KMS-11 (cell line): ENCODE measurements at regions not wholly inside any gene's neighbourhood (a gene's known extent, or its start where the extent isn't known, plus 50 kb on each side); places are given as distances from the start of the nearest gene placed in this dataset.
A peak's percentile ranks its signal among the peaks of the same experiment; 100 is the strongest.

ENCODE experiments used
- H2AFZ ChIP-seq: fragments of 200-600 bp; sonication (generic); 2 replicates; pipeline ENCODE4 v1.6.1; 2016; ENCODE audit warnings: antibody characterized with exemption, mixed run types, low read depth
- H3K27ac ChIP-seq: fragments of 200-600 bp; sonication (generic); 2 replicates; pipeline ENCODE4 v1.6.1; 2016; ENCODE audit warnings: mild to moderate bottlenecking, mixed run types
- H3K27me3 ChIP-seq: fragments of 200-600 bp; sonication (generic); 2 replicates; pipeline ENCODE4 v1.6.1; 2017; ENCODE audit warnings: mild to moderate bottlenecking, low read depth, mixed run types, moderate library complexity; ENCODE audit not compliant: insufficient read depth
- H3K36me3 ChIP-seq: fragments of 200-600 bp; sonication (generic); 2 replicates; pipeline ENCODE4 v1.6.1; 2017; ENCODE audit warnings: mild to moderate bottlenecking, mixed run types; ENCODE audit not compliant: insufficient read depth
- H3K4me1 ChIP-seq: fragments of 200-600 bp; sonication (generic); 2 replicates; pipeline ENCODE4 v1.6.1; 2016; ENCODE audit warnings: mild to moderate bottlenecking, low read depth, mixed run types; ENCODE audit not compliant: poor library complexity, severe bottlenecking
- H3K4me2 ChIP-seq: fragments of 200-600 bp; sonication (generic); 2 replicates; pipeline ENCODE4 v1.7.0; 2016; ENCODE audit warnings: mild to moderate bottlenecking, mixed run types
- H3K4me3 ChIP-seq: fragments of 200-600 bp; sonication (generic); IDR thresholded peaks from 2 replicates; pipeline ENCODE4 v1.6.1; 2017; ENCODE audit warnings: low read depth, low read length, mixed read lengths; ENCODE audit not compliant: insufficient read depth
- H3K79me2 ChIP-seq: fragments of 200-600 bp; sonication (generic); 2 replicates; pipeline ENCODE4 v1.6.1; 2016; ENCODE audit warnings: low read depth, mixed run types; ENCODE audit not compliant: insufficient read depth
- H3K9ac ChIP-seq: fragments of 200-600 bp; sonication (generic); 2 replicates; pipeline ENCODE4 v1.6.1; 2016; ENCODE audit warnings: mild to moderate bottlenecking, mixed run types
- H4K20me1 ChIP-seq: fragments of 200-600 bp; sonication (generic); 2 replicates; pipeline ENCODE4 v1.6.1; 2016; ENCODE audit warnings: mild to moderate bottlenecking, mixed run types; ENCODE audit not compliant: insufficient read depth
- TF ChIP-seq, protein P1 (sequence below): fragments of 200-600 bp; sonication (generic); conservative IDR thresholded peaks from 2 replicates; pipeline ENCODE4 v1.6.1; 2017; ENCODE audit warnings: low read depth, mild to moderate bottlenecking, antibody characterized with exemption, low read length, moderate library complexity, mixed read lengths

DNA sequence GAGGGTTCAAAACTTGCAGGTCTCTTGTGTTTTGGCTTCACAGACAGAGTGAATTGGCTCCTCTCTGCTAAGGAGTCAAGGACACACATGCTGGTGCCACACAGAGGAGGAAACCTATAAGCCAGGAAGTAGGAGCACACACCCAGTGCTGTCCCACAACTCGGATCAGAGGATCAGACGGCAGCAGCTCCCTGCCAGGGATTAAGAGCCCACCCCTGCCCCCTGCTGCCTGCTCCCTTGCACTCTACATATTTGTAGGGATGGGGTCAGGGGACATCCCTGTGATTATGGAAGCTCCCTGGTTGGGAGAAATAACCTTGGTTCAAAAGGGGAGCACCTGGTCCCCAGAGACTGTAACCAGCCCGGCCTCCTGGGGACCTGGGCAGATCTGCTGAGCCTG is 77.5 kb upstream of the CLDN10 start:
- Histone ChIP-seq H3K9ac (no peak overlapping the region), H4K20me1 (no peaks in the 10 kb centered on the region), H3K4me1 (peaks cover 16% of the 10 kb centered on the region), H3K27ac (no peak overlapping the region), H3K27me3 (no peaks in the 10 kb centered on the region), H3K4me2 (no peak overlapping the region), H2AFZ (no peak overlapping the region), H3K79me2 (no peaks in the 10 kb centered on the region), H3K36me3 (no peaks in the 10 kb centered on the region), H3K4me3 (no peak overlapping the region)
- TF ChIP-seq, protein P1, sequence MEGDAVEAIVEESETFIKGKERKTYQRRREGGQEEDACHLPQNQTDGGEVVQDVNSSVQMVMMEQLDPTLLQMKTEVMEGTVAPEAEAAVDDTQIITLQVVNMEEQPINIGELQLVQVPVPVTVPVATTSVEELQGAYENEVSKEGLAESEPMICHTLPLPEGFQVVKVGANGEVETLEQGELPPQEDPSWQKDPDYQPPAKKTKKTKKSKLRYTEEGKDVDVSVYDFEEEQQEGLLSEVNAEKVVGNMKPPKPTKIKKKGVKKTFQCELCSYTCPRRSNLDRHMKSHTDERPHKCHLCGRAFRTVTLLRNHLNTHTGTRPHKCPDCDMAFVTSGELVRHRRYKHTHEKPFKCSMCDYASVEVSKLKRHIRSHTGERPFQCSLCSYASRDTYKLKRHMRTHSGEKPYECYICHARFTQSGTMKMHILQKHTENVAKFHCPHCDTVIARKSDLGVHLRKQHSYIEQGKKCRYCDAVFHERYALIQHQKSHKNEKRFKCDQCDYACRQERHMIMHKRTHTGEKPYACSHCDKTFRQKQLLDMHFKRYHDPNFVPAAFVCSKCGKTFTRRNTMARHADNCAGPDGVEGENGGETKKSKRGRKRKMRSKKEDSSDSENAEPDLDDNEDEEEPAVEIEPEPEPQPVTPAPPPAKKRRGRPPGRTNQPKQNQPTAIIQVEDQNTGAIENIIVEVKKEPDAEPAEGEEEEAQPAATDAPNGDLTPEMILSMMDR: no peak

DNA sequence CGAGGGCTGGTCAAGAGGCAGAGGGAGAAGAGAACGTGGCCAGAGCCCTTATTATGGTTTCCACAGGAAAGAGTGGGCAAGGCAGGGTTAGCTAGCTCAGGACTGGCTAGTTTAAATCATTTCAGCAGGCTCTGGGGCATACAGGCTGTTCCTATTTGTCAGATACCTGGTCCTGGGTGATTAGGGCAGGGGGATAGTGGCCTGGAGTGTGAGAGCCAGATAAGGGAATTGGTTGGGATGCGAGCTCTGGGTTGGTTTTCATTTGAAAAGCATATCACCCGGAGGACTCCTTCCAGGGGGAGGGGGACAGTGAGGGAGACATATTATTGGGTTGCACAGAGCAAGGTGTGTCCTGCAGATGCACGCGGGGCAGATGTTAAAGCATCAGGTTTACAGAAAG is 75.3 kb upstream of the CLDN10 start:
- H3K36me3 ChIP-seq: no peaks in the 10 kb centered on the region
- TF ChIP-seq, protein P1: no peak
- H3K9ac ChIP-seq: no peak overlapping the region
- no peak overlapping the region for H3K4me3 ChIP-seq
- no peaks in the 10 kb centered on the region for H3K79me2 ChIP-seq
- no peak overlapping the region for H2AFZ ChIP-seq
- no peaks in the 10 kb centered on the region for H4K20me1 ChIP-seq
- H3K27me3 ChIP-seq: no peaks in the 10 kb centered on the region
- no peak overlapping the region for H3K27ac ChIP-seq
- H3K4me1 ChIP-seq: peaks cover 23% of the 10 kb centered on the region
- no peak overlapping the region for H3K4me2 ChIP-seq

DNA sequence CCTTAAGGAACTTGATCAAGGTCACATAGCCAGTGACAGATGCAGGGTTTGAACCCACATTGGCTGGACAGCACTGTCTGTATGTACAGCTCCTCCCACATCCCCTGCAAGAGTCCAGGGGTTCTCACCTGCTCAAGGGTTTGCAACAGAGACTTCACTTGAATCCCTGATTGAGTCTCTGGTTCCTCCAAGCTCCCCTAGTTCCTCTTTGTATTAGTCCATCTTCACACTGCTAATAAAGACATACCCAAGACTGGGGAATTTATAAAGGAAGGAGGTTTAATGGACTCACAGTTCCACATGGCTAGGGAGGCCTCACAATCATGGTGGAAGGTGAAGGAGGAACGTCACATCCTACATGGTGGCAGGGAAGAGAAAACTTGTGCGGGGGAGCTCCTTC is 72.8 kb upstream of the CLDN10 start:
- Histone ChIP-seq H3K9ac (no peak overlapping the region), H3K27me3 (no peaks in the 10 kb centered on the region), H3K27ac (no peak overlapping the region), H3K36me3 (no peaks in the 10 kb centered on the region), H4K20me1 (no peaks in the 10 kb centered on the region), H3K4me1 (peaks cover 23% of the 10 kb centered on the region), H3K79me2 (no peaks in the 10 kb centered on the region), H3K4me3 (no peak overlapping the region), H3K4me2 (peak overlapping the region; percentile 52; the same call in 1 of the 2 replicates), H2AFZ (no peak overlapping the region; the same call in 1 of the 2 replicates)
- TF ChIP-seq, protein P1: no peak

DNA sequence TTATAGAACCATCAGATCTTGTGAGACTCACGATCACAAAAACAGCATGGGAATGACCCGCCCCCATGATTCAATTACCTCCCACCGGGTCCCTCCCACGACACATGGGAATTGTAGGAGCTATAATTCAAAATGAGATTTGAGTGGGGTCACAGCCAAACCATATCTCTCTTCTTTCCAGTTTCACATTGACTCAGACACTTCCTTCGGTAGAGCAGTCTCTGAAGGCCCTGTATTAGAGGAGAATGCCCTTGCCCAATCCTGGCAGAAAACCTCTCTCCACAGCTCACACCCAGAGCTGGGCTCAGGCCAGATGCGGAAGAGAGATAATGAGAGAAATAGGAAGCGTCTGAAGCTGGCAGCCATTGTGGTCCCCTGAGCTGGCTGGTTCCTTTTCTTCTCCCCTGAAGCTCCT is 72.4 kb upstream of the CLDN10 start:
- Histone ChIP-seq H3K36me3 (no peaks in the 10 kb centered on the region), H3K4me3 (no peak overlapping the region), H3K79me2 (no peaks in the 10 kb centered on the region), H3K9ac (no peak overlapping the region), H3K4me2 (no peak overlapping the region; the same call in 1 of the 2 replicates), H4K20me1 (no peaks in the 10 kb centered on the region), H3K4me1 (peaks cover 23% of the 10 kb centered on the region), H3K27ac (no peak overlapping the region), H3K27me3 (no peaks in the 10 kb centered on the region), H2AFZ (no peak overlapping the region; the same call in 1 of the 2 replicates)
- TF ChIP-seq, protein P1: no peak
